ENCODE measurements at regions not wholly inside any gene's neighbourhood (a gene's known extent, or its start where the extent isn't known, plus 50 kb on each side); places are given as distances from the start of the nearest gene placed in this dataset.
A peak's percentile ranks its signal among the peaks of the same experiment; 100 is the strongest.
"Not testable (repeated sequence)": the region's sequence is repeated elsewhere in the genome, so short reads cannot be mapped to it uniquely, and the experiment has no call there.

DNA sequence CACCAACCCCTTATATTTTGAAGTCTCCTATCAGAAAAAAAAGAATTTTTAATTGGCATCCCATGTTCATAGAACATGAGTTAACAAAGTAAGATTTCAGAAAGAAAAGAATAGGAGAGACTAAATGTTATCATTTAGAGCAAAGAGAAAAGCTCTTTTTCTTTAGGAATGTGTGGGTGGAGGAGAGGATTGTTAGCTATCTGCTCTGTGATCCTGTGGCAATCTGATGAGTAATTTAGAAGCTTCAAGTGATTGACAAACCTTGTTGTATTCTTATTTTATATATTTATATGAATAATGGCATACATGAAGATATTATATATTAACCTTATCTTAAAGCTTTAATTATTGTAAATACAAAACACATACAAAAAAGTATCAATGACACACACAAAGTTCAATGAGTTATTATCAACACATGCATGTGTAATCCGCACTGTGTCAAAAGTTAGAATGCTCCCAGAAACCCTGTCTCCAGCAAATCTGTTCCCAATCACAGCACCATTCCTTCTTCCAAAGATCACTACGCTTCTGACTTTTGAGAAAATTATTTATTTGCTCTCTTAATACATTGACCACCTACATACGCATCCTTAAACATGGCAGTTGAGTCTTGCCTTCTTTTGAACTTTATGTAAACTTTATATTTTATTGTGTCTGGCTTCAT lies 907.4 kb downstream of the MCTP2 start:
- DNase-seq, result no peak

DNA sequence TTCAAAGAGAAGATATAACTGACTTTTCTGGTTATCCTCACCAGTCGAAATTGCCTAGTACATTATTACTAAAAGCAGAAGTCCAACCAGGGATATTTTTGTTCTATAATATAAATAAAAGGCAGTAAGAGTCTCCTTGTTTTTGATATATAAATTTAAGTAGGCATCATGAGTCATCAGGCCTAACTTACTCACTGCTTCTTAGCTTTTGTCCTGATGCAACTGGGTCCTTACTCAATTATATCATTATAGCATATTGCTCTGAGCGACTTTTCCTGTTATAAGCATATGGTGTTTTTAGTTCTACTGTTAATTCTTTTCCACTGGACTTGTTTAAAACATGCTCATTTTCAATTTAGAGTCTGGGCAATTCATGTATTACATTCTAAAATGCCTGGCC lies 910.1 kb downstream of the MCTP2 start:
- DNase-seq, result no peak

DNA sequence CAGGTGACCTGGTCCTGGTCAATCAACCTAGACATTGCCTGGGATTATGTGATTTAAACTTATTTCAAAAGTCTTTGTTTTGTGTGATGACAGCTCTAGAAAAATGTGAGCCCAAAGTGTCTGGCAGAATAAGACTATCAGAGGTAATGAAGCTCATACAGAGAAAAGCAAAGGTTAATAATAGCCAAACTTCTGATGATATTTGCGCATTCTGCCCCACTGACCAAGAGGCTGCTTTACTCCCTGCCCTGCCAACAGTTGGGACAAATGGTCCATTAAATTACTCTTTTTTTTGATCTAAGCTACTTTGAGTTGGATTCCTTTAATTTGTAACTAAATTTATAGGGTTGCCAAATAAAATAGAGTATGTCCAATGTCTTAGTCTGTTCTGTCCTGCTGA lies 911.2 kb downstream of the MCTP2 start:
- DNase-seq, result no peak

DNA sequence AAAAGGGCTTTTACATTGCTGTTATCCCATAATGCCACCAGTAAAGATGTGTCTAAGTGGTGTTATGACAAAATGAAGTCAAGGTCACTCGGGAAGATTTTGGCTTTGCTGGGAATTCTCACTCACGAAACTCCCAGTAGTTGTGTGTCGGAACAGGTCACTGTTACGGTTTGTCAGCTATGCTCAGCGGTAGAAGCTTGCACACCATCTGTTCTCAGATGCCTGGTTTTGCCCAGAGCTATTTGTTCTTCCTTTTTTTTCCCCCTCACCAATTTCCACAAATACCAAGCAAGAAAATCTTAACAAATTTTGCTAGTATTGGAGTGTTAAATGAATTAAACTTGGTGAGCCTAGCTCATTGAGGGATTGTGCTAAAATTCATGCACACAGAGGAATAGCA lies 915.1 kb downstream of the MCTP2 start:
- DNase-seq, result no peak

DNA sequence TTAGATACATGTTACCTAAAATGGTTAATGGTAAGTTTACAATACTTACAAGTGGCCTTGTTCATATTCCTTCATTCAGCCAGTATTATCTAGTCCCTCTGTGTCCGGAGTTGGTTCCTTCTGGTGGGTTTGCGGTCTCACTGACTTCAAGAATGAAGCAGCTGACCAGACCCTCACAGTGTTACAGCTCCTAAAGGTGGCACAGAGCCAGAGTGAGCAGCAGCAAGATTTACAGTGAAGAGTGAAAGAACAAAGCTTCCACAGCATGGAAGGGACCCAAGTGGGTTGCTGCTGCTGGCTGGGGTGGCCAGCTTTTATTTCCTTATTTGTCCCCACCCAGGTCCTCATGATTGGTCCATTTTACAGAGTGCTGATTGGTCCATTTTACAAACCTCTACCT lies 916.8 kb downstream of the MCTP2 start:
- no peak for DNase-seq

DNA sequence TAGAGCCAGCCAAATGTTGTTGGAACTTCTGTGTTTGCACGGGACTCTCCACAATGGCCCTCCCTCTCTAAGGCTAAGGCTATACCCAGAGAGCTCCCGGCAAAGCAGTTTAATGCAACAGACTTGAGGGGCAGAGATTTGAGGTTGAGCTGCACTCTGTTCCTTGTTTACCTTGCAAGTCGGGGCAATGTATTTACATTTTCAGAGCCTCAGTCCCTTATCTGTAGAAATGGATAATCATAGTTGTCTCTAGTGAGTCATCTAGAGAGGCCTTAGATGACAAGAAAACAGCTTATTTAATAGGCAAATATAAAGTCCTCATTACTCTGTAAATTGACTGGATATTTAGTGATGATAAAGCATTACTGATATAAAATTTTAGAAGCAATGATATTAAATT lies 917.7 kb downstream of the MCTP2 start:
- no peak for DNase-seq

DNA sequence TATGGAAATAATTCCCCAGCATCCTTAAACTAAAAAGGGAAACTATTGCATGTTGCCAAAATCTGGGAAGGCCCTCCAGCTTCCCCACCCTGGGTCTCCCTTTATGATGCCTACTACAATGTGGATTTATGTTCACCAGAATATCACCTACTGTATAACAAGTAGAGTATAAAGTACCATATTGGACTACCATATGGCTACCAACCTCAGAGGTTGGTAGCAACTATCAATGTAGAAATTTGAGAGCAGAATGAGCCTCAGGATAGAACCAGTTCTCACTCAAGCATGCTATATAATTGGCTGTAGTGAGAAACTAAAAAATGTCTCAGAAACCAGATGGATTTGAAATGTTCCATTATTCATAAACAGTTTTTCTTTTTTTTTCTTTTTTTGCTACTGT lies 918.4 kb downstream of the MCTP2 start:
- no peak for DNase-seq

DNA sequence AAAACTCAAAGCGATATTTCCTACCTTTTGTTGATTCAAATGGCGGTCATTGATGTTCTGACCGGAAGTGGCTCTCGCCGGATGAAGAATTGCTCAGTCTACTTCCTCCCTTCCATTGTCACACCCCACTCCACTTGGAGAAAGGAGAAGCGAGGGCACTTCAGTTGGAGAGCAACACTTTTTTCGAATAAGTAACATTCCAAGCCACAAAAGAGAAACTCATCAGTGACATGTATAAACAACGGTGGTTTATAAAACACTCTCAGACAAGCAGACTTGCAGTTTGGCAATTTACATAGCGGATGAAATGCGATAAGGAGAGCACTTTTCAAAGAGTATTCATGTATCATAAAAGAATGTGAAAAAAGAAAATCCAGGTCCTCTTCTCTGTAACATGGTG lies 919.1 kb downstream of the MCTP2 start:
- DNase-seq, result no peak

DNA sequence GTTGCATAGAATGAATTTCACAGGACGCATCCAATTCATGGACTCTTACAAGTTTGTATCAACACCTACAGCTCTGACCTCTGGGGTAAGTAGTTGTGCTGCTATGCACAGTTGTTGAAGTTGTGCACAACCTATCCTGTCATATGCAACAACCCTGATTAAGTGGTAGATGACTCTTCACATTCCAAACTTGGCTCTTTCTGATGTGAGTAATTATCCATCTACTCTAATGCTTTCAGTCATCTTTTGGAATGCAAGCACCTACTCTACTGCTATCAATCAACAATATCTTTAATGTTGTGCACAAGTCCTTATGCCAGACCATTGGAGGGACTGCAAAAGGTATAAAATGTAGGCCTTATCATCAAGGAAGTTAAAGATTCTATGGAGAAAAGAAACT lies 921.4 kb downstream of the MCTP2 start:
- DNase-seq, result no peak

DNA sequence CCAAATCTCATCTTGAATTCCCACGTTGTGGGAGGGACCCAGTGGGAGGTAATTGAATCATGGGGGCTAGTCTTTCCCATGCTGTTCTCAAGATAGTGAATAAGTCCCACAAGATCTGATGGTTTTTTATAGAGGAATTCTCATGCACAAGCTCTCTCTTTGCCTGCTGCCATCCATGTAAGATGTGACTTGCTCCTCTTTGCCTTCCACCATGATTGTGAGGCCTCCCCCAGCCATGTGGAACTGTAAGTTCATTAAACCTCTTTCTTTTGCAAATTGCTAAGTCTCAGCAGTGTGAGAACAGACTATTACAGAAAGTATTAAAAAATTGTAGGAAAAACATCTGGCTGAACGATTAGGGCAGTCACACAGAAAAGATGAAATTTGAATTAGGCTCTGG lies 921.8 kb downstream of the MCTP2 start:
- not testable (repeated sequence) for DNase-seq

DNA sequence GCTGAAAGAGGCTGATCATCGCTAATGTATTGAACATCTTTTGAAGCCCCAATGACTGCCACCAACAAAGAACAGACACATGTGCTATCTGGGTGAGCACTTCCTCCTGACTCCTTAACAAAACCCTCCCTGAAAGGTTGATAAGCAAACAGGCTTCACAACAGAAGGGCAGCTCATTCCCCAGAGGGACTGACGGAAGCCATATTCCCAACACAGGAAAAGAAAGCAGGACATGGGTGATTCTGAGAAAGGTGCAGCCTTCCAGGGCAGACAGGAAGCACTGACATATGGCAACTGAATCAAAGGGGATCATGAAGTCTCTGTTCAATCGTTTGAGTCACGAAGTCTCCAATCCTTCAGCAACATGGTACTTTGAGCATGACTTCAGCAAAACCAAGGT lies 929.0 kb downstream of the MCTP2 start:
- no peak for DNase-seq

DNA sequence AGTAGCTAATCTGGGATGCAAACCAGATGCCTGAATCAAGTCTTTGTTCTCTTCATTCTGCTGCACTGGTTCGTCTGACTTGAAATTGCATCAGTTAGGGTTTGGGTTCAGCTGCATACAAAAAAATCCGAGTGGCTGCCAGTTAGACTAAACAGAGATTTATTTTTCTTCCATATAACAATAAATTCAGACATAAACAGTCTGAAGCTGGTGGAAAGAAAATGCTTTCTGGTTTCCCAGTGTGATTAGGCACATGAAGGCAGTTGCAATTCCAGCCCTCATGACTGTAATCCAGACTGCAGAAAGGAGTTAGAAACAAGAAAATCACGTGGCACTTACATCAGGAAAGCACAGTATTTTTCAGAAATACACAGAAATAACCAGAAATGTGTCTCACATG lies 930.7 kb downstream of the MCTP2 start:
- no peak for DNase-seq

DNA sequence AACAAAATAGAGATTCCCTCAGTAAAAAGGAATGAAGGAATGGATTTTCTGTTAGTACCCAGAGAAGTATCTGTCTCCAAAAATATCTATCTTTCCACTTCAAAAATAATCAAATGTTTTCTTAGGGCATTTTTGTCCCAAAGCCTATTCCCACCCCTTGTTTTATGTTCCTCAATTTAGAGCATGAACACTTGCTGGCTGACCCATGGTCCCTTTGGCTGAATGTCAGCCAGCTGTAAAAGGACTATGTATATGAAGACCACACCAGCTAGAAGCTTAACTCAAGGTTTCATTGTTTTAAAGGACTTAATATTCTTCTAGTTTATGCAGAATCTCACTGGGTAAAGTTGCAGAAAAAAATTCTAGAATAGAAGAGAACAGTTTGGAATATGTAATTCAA lies 931.2 kb downstream of the MCTP2 start:
- no peak for DNase-seq

DNA sequence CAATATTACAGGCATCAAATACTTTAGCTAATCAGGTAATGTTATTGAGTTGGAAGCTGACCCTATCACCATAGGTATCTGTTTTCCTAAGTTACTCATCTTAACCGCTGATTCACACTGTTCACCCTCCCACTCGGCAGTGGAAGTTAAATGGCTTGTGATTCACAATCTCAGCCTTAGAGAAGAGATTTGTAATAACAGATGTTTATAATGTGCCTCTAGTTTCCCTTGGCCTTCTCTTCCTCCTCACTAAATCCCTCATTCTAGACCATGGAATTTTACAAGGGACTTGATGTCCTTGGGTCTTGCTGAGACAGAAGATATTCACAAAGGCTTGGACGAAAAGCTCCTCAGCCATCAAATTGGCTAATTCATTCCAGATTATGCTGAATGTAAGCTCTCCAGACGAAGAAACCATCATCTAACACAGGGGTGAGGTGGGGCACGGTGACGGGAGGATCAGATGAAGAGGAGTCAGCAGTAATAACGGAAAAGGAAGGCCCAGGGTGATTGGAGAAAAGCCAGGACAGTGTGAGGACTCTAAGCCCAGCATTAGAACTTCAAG lies 931.7 kb downstream of the MCTP2 start:
- DNase-seq, result no peak

DNA sequence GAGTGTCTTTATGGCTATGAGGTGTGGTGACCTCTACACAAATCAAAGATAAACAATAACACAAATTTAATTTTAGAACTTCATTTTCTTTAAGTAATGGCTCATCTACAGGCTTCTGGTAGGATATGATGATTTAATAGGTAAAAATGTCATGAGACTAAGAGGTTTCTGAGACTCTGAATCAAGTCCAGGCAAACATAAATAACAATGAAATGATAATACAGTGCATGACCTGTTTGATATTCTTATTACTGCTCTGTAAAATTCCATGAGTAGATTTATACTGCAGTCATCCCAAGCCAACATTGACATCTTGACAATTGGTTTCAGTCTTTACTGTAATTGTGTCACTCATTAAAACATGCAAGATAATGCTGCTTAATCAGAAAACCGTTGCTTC lies 936.8 kb downstream of the MCTP2 start:
- DNase-seq, result no peak

DNA sequence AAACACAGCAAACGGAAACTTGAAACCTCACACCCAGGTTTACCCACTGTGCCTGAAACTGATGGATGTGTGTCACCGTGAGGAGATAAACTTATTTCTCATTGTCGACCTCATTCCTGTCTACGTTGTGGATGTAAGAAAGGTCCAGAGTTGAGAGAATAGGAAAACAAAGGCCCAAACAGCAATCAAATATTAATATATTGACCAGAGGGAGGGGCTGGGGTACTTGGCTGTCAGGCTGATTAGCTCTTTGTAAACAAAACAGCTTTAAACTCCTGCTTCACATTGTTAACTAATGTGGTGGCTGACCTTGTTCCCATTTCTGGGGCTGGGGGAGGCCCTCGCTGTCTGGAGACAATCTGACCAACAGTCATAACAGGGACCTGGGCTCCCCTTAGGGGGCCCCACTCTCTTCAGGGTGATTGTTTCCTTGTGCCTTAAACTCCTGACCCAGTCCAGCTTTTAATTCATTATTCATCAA lies 937.6 kb downstream of the MCTP2 start:
- DNase-seq, result peak; percentile 66

DNA sequence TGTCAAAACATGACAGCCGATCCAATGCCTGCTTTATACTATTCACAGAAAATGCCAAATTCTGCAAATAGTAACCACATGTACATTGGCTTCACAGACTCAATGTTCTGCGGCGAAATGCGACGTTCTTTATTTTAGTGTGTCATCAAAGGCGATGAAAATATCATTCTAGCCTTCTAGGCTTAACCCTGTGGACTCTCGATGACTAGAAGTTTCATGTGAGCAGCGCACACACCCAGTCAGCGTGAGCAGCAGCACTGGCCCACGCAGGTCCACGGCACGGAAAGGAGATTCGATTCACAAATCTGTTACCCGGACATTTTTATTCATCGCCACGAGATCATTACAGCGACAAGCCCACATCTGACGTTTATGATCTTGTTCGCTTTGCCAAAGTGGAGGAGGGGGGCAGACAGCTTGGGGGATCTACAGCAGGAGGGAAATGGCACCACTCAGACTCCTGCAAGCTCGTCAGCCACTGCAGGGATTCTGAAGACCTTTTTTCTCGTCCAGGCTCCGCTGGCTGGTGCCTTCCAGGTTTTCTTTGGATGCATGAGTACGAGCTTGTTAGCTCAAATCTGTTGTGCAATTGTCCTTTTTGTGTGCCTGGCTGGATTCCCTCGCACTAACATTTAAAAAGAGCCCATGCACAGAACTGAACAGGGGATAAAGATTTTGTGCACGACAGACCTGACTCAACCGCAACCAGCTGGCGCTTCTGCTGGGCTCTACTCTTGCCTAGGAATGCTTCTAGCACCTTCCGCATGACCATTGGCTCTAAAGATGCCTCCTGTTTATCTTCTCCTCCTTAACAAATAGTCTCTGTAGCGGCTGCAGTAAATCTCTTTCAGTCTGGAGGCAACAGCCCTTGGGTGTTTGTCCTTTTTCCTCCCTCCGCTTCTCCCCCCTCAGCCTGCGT lies 938.4 kb downstream of the MCTP2 start:
- peak; percentile 60 for DNase-seq

DNA sequence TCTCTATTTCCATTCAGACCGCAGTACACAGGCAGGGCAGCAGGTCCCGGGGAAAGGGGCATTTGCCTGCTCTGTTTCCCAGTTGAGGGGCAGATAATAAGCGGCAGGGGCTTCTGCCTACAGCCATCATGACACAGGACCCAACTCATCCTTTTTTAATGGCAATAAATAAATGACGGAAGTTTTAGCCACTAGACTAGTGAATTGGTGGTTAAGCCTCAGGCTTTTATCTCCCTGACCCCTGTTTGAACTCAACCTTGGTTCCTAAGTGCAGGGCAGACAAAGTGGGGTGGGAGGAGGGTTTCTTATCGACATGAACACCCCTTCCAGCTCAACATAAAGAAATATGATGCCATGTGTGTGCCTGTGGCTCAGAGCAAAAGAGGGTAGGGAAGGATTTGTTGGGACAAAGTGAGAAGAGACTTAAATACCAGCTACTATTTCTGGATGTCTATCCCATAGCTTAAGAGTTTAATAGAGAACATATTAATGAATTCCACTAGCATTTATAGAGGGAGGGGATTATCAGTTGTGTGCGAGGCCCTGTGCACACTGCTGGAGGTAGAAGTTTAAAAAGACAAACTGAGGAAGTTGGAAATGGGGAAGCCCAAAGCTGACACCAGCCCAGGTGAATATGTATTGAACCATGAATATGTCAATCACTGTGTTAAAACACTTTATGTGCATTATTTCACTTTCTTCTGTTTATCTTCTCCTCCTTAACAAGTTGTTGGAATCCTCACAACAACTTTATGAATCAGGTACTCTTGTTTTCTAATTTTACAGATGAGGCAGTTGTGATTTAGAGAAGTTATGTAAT lies 939.4 kb downstream of the MCTP2 start:
- peak; percentile 33 for DNase-seq

DNA sequence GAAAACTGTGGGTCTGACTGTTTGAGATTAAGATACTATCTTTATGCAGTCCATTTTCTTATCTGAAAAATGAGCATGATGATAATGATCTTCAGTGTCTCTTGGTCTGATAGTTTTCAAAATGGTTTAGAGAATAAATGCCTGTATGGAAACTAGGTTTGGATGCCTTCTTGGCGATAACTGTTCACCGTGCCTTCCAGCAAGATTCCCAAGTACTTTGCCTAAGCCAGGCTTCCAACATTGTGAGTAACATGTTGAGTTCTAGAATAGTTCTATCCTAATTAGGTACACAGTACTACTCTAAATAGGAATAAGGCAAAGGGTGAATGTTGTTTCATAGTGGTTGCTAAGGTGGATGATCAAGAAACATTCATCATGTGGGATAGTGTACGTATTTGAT lies 940.2 kb downstream of the MCTP2 start:
- DNase-seq, result no peak

DNA sequence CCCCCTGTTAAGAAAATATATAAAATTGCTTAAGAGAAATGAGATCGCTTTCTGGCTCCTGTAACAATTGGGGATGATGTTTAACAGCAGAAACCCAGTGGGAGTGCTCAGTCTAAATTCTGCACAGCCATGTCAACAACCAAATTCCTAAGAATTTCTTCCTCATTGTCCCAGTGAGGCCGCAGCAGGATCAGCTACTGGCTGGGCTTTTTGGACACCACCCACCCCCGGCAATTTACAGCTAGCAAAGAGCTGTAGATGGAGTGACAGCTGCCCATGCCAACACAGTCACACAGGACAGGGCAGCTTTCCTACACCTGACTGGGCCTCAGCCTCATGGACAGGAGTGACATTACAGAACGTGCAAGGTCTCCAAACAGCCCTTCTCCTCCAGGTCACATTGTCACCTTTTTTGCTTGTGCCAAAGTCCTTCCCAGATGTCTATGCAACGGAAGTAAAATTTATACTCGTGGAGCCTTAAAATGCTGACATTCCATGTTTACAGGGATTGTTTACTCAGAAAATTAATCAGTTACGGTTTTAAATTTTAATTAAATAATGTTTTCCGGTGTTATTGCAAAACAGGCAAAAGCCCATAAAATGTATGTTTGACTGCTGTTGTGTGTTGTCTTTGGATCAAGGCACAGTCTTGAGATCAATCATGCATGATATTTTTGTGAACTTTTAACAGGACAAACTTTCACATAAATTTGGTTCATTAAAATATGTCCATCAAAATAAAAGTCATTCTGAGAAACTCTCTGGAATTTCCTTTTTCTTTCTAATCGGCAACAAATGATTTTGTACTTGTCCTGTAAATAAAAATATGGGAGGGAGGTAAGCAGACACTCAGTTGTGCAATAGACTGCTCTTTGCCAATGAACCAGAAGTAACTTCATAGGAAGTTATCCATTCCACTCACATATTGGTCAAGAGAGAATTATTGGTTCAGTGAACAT lies 943.2 kb downstream of the MCTP2 start:
- DNase-seq, result peak; percentile 83

Data from renal pelvis (tissue), 1 donor.